Left ventricle myocardium inferior (tissue), 1 donor: ENCODE measurements at regions not wholly inside any gene's neighbourhood (a gene's known extent, or its start where the extent isn't known, plus 50 kb on each side); places are given as distances from the start of the nearest gene placed in this dataset.
"Not testable (repeated sequence)": the region's sequence is repeated elsewhere in the genome, so short reads cannot be mapped to it uniquely, and the experiment has no call there.

Experiments
- DNase-seq: peaks from one replicate; pipeline ENCODE4 v3.0.0-alpha.2; 2020
- H3K27ac ChIP-seq: fragments of 200-600 bp; replicated peaks from 2 replicates; pipeline ENCODE4 v1.8.0; 2021
- H3K27me3 ChIP-seq: fragments of 200-600 bp; 2 replicates; pipeline ENCODE4 v1.8.0; 2021; ENCODE audit warnings: low read depth
- H3K36me3 ChIP-seq: fragments of 200-600 bp; 2 replicates; pipeline ENCODE4 v1.8.0; 2021
- H3K4me1 ChIP-seq: fragments of 200-600 bp; 2 replicates; pipeline ENCODE4 v1.8.0; 2021
- H3K4me3 ChIP-seq: fragments of 200-600 bp; 2 replicates; pipeline ENCODE4 v1.8.0; 2021; ENCODE audit warnings: mild to moderate bottlenecking, moderate library complexity
- H3K9me3 ChIP-seq: fragments of 200-600 bp; replicated peaks from 2 replicates; pipeline ENCODE4 v1.8.0; 2021
- CTCF ChIP-seq: fragments of 200-600 bp; IDR thresholded peaks from 2 replicates; pipeline ENCODE4 v1.8.0; 2021; ENCODE audit warnings: antibody characterized with exemption, mild to moderate bottlenecking, borderline replicate concordance
- intact Hi-C: fragments of 100-400 bp; cut with micrococcal nuclease; formaldehyde crosslinking; loops from one replicate; pipeline ENCODE4 v1.11.0; 2022
- donor health status: DM: no; HTN: yes; CAD: no; lungs with severe emphysema.

GRCh38 chr18:79601234-79601633 is 78.4 kb upstream of the CTDP1 start:
- intact Hi-C loops, result no loop called here
- TF ChIP-seq CTCF, result no peak
- Histone ChIP-seq H3K9me3 (no peaks in the 10 kb centered on the region), H3K27ac (no peak overlapping the region), H3K4me3 (no peak overlapping the region), H3K4me1 (peaks cover 12% of the 10 kb centered on the region), H3K36me3 (no peaks in the 10 kb centered on the region), H3K27me3 (peaks cover 41% of the 10 kb centered on the region)
- DNase-seq, result no peak

GRCh38 chr18:79603321-79604204 is 76.0 kb upstream of the CTDP1 start:
- Histone ChIP-seq H3K4me1 (peaks cover 12% of the 10 kb centered on the region), H3K4me3 (no peak overlapping the region), H3K36me3 (no peaks in the 10 kb centered on the region), H3K27me3 (peaks cover 34% of the 10 kb centered on the region), H3K27ac (no peak overlapping the region), H3K9me3 (no peaks in the 10 kb centered on the region)
- TF ChIP-seq CTCF, result no peak
- DNase-seq, result peak; percentile 11
- intact Hi-C loops, result no loop called here

GRCh38 chr18:79604205-79604912 is 75.2 kb upstream of the CTDP1 start:
- Histone ChIP-seq H3K36me3 (no peaks in the 10 kb centered on the region), H3K4me1 (peaks cover 12% of the 10 kb centered on the region), H3K4me3 (no peak overlapping the region), H3K27ac (no peak overlapping the region), H3K27me3 (peaks cover 34% of the 10 kb centered on the region), H3K9me3 (no peaks in the 10 kb centered on the region)
- peak; percentile 6 for DNase-seq
- TF ChIP-seq CTCF, result no peak
- intact Hi-C loops, result no loop called here

- H3K36me3 ChIP-seq, result no peaks in the 10 kb centered on the region
- intact Hi-C loops, result no loop called here
- no peaks in the 10 kb centered on the region for H3K9me3 ChIP-seq
- no peak for TF ChIP-seq CTCF
- DNase-seq, result no peak
- peaks cover 32% of the 10 kb centered on the region for H3K27me3 ChIP-seq
- no peak overlapping the region for H3K27ac ChIP-seq
- no peak overlapping the region for H3K4me3 ChIP-seq
- H3K4me1 ChIP-seq, result peaks cover 12% of the 10 kb centered on the region
These were observed 74.4 kb upstream of the CTDP1 start for GRCh38 chr18:79604913-79605880.

- H3K9me3 ChIP-seq, H3K4me3 ChIP-seq, H3K27ac ChIP-seq, H3K36me3 ChIP-seq, intact Hi-C loops: not testable (repeated sequence)
- peaks cover 19% of the 10 kb centered on the region for H3K4me1 ChIP-seq
- DNase-seq, result peak; percentile 3
- peaks cover 29% of the 10 kb centered on the region for H3K27me3 ChIP-seq
These were observed 73.5 kb upstream of the CTDP1 start for GRCh38 chr18:79606071-79606470.
